GM20000 (cell line): ENCODE measurements at regions not wholly inside any gene's neighbourhood (a gene's known extent, or its start where the extent isn't known, plus 50 kb on each side); places are given as distances from the start of the nearest gene placed in this dataset.

Source experiments
- DNase-seq: peaks from one replicate; pipeline ENCODE4 v3.0.0; 2012; ENCODE audit warnings: low spot score
- CTCF ChIP-seq: IDR thresholded peaks from 2 replicates; pipeline ENCODE4 v1.5.1; 2012; ENCODE audit warnings: mild to moderate bottlenecking, control low read depth; ENCODE audit errors: extremely low read depth, missing control alignments

GRCh38 chr4:102430461-102430910 lies 70.7 kb upstream of the NFKB1 start:
- no peak for TF ChIP-seq CTCF
- DNase-seq = no peak

DNA sequence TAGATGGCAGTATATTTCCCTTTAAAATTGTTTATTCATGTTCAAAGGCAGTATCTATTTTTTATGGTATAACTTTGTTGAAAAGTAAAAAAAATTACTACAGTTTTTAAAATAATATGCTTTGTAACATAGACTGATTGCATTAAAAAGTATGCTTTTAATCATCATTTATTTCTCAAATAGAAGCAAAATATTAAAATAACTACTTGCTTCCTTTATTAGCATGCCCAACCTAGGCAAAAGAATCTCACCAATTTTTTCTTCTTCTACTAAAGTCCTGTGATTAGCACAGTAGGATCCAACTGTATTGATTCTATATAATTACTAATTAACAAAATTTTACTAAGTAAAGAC lies 69.6 kb upstream of the NFKB1 start:
- no peak for DNase-seq
- TF ChIP-seq CTCF = no peak

DNA sequence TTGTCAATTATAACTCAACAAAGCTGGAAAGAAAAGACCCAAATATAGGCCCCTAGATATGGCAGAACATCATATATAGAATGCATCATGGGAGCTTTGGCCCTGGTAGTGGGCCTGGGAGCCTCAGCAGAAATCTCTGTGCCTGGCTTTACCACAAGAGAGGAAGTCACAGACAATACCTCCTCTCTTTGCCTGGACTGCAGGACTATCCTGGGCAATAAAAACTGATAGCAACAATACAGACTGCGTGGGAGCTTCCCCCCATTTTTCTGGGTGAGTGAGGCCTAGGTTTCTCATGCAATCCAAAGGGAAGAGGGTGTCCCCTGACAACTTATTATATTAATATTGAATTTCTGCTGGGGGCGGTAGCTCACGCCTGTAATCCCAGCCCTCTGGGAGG lies 64.0 kb upstream of the NFKB1 start:
- DNase-seq = no peak
- TF ChIP-seq CTCF = no peak

DNA sequence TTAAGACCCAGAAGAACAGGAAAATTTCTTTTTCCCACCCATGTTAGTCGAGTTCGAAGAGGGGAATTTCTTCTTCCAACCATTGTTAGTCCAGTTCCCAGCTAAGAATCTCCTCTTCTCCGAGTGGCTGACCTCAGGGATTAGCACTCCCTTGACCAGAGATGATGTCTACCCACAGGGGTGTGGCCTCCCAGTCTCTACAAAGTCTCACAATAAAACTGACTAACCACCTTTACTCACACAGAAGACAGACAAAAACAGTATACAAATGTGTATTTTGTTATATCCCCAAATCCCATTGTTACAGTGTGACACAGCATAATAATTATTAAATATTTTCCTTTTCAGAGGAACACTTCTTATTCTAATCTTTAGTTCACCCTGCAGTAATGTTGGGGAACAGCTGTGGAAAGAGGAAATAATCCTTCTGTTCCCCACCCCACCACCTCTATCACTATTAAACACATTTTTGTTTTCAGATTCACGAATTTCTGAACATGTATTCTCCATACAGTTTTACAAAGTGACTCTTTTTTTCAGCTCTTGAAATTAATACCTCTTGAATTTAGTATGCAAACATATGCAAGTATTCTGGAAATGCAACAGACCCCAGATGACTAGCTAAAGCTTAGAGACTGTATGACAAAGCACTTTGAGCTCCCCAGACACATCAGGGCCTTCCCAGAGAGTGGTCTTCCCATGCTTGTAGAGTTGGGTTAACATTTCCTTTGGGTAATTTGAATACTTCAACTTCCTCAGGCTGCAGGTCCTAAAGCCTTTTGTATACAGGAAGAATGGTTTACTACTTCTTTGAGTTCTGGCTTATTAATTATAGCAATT lies 62.5 kb upstream of the NFKB1 start:
- TF ChIP-seq CTCF = no peak
- no peak for DNase-seq

- DNase-seq = no peak
- no peak for TF ChIP-seq CTCF
Measured at GRCh38 chr4:102439236-102439614, 61.9 kb upstream of the NFKB1 start.

DNA sequence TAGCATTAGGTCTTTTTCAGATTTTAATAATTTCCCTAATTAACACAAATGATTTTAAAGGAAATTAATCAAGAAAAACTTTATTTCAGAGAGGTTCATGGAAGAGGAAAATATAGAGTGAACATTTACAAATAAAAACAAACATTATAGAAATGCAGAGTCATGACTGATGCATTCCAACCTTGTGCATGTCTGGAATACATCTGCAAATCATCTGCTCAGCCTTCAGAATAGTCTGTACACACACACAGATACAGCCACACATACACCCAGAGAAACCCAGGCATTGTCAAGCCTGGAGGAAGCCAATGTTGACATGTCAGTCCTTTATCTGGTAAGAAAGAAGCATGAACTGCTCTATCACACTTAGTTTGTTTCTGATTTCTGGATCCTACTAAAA lies 61.3 kb upstream of the NFKB1 start:
- TF ChIP-seq CTCF = no peak
- no peak for DNase-seq

GRCh38 chr4:102440498-102440897 lies 60.7 kb upstream of the NFKB1 start:
- no peak for TF ChIP-seq CTCF
- DNase-seq = no peak
